ENCODE measurements at regions not wholly inside any gene's neighbourhood (a gene's known extent, or its start where the extent isn't known, plus 50 kb on each side); places are given as distances from the start of the nearest gene placed in this dataset.
"Not testable (repeated sequence)": the region's sequence is repeated elsewhere in the genome, so short reads cannot be mapped to it uniquely, and the experiment has no call there.

- not testable (repeated sequence) for DNase-seq
These were observed 126.7 kb downstream of the PJA2 start for GRCh38 chr5:109283086-109283485.

- peak; percentile 44 to 75 for DNase-seq
These were observed 128.6 kb downstream of the PJA2 start for GRCh38 chr5:109281136-109281690.

DNA sequence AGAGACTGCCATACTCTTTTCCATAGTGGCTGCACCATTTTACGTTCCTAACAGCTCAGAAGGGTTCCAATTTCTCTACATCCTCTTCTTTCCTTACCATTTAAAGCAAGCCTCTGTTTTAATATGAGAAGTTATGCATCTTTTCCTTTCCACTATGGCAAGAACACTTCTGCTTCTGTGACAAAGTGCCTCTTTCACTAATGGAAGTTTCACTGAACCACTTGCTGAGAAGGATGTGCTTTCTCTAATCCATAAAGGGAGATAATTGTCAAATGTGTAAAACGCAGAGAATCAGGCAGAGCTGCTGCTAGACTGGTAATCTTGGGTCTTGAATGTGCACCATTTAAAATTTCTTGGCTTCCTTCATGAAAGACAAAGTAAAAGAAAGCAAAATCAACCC lies 131.6 kb downstream of the PJA2 start:
- no peak for DNase-seq

DNA sequence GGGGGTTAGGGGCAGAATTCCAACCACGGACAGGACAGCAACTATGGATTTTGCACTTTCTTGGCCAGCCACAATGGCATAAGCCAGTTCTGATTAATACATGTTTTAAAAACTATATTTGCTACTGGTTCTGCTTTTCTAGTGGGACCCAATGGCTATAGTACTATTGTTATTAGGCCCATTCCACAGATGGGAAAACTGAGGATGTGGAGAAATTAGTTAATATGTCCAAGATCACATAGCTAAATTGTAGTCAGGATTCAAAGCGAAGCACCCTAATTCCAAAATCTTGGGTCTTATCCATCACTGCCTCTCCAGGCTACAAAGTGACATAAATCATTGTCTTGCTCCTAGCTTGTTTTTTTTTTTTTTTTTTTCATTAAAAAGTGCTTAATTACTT lies 133.9 kb downstream of the PJA2 start:
- DNase-seq, result no peak

DNA sequence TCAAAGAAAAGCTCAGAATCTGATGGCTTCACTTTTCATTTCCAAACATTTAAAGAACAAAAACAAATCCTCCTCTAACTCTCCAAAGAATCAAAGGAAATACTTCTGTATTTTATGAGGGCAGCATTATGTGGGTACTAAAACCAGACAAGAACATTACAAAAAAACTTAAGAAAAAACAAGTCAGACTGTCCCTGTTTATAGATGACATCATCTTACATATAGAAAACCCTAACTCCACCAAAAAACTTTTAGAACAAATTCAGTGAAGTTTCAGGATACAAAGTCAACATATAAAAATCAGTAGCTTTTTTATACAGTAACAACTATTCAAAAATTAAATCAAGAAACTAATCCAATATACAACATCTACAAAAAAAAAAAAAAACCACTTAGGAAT lies 136.2 kb downstream of the PJA2 start:
- DNase-seq, result no peak

- no peak for DNase-seq
These were observed 142.5 kb downstream of the PJA2 start for GRCh38 chr5:109267283-109267682.

- DNase-seq, result no peak
These were observed 151.0 kb downstream of the PJA2 start for GRCh38 chr5:109258755-109259154.

- no peak for DNase-seq
These were observed 153.3 kb downstream of the PJA2 start for GRCh38 chr5:109256486-109256885.

GRCh38 chr5:109254511-109254910 lies 155.3 kb downstream of the PJA2 start:
- no peak for DNase-seq

DNA sequence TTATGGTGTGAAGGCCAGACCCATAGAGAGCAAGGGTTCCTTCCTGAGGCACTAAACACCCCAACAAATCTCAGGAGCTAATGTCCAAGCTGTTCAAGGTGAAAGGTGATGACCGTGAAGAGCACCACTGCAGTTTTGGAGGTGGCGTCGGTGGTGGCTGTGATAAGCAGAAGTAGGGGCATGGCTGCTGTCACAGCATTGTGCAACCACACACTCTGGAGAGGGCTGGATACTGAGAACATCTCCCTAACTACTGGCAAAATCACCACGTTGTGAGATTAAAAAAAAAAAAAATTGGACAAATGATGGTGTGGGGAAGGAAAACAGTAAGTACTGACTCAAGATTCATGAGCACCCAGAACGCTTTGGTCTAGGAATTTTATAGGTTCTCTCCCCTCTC lies 156.5 kb downstream of the PJA2 start:
- no peak for DNase-seq

GRCh38 chr5:109252731-109253130 lies 157.0 kb downstream of the PJA2 start:
- DNase-seq, result no peak

DNA sequence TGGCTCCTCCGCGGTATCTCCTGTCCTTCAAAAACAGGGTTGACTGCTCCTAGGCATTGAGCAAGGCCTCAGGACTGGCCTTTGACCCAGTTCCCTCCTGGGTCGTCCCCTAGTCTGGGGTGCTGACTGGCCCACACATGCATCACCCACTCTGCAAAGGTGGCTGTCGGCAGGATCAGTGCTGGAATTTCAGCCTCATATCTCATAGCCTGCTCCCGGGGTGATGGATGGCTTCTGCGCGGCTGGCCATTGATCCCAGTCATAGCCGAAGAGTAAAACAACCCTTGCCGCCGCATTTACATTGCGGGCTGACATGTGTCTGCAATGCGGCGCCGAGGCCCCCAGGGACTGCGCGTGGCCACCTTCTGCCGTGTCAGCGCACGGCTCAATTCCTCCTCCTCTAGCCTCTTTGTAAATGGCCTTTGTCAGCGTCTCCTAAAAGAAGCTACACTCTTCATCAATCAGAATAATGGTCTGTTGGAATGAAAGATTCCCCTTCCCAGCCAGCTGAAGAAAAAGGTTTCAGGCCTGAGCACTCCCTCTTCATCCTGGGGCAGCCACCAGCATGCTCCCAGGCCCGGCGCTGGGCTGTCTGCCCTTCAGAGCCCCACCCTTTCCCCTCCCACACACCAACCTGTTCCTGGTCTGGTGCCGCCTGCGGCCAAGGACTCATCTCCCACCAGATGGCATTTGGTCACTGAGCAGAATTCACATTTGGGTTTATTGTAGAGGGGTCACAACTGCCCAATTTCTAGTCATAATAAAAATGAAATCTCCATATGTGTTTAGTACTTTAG lies 159.0 kb downstream of the PJA2 start:
- no peak for DNase-seq

GRCh38 chr5:109250080-109250479 lies 159.7 kb downstream of the PJA2 start:
- DNase-seq, result no peak

DNA sequence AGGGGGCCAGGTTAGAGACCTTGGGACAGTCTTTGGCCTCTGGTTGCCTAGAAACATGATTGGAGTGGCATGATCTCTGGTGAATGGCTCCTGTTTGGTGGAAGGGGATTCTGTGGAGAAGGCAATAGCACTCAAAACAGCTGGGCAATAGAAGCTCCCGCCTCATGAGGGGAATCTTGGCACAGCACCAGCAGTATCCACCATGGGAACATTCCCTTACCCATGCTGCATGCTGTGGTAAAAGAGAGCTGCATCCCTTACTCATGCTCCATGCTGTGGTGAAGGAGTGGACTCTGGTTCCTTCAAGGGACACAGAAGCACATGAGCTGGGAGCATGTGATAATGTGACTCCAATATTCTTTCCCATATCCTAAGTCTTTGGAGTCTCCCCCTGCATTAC lies 160.6 kb downstream of the PJA2 start:
- no peak for DNase-seq

- DNase-seq, result no peak
These were observed 161.8 kb downstream of the PJA2 start for GRCh38 chr5:109247986-109248385.

GRCh38 chr5:109246841-109247592 lies 162.8 kb downstream of the PJA2 start:
- no peak for DNase-seq

Measured in NCI-H187 (cell line).